GM19455 (cell line): ENCODE measurements at regions not wholly inside any gene's neighbourhood (a gene's known extent, or its start where the extent isn't known, plus 50 kb on each side); places are given as distances from the start of the nearest gene placed in this dataset.
"Not testable (repeated sequence)": the region's sequence is repeated elsewhere in the genome, so short reads cannot be mapped to it uniquely, and the experiment has no call there.

Experiments used
- ATAC-seq: cut with Tn5 transposase; IDR thresholded peaks from one replicate; pipeline ENCODE4 v1.9.1; 2021; ENCODE audit not compliant: unreplicated experiment

DNA sequence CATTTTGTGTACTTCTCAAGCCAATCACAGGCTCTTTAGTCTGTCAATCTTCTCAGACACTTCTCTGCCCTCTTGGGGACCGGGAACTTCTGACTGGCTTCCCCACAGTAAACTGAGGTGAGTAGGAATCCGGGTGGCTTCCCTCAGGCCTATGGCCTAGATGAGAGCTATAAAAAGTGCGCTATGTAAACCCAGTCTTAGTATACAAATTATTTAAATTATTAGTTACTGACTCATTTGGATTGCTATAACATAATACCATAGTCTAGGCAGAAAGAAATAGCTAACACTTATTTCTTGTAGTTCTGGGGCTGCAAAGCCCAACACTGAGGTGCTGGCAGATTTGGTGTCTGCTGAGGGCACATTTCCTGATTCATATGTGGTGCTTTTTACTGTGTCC is 109.2 kb upstream of the MCHR2 start:
- no peak for ATAC-seq

DNA sequence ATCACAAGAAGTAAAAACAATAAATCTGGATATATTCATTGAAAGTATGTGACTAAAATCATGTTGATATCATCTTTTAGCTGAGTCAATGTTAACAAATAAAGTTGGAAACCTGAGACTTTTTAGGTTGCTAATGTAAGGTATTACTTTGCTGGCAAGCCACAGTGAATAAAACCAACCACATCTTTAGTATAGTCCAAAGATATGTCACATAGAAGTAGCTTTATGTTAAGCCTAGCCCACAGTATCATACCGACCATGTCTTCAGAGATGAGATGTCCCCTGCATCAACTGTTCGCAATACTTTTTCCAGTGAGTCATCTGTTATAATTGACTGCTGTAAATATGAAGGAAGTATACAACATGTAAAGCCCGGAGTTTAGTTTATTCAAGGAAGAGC is 107.6 kb upstream of the MCHR2 start:
- no peak for ATAC-seq

- ATAC-seq, result no peak
Measured at GRCh38 chr6:100100776-100101175, 106.8 kb upstream of the MCHR2 start.

GRCh38 chr6:100099189-100100074 is 105.4 kb upstream of the MCHR2 start:
- ATAC-seq, result no peak

DNA sequence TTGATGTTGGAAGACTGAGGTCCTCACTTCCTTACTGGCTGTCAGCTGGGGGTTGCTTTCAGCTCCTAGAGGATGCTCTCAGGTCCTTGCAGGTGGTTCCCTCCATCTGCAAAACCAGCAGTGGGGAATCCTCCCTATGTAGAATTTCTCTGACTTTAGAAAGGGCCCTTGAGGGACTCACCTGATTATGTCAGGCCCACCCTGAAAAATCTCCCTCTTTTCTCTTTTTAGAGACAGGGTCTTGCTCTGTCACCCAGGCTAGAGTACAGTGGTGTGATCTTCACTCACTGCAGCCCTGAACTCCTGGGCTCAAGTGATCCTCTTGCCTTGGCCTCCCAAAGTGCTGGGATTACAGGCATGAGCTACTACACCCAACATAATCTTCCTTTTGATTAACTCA is 102.9 kb upstream of the MCHR2 start:
- ATAC-seq, result no peak

DNA sequence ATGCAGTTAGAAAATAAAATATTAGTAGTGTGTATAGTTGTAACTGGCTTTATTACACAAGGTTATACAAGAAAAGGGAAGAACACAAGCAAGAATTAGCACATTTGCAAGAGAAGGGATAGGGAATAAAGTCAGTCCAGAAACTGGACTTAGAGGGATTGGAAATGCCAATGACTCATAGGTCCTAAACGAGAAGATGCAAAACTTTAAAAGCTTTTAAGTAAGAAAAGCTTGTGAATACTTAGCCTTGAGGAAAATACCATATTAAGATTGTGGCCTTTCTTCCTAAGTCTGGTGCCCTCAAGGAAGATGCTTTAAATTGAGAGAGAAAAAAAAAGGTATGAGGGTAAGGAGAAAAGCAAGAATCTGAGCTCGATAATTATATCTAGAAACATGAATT is 102.3 kb upstream of the MCHR2 start:
- ATAC-seq, result no peak

DNA sequence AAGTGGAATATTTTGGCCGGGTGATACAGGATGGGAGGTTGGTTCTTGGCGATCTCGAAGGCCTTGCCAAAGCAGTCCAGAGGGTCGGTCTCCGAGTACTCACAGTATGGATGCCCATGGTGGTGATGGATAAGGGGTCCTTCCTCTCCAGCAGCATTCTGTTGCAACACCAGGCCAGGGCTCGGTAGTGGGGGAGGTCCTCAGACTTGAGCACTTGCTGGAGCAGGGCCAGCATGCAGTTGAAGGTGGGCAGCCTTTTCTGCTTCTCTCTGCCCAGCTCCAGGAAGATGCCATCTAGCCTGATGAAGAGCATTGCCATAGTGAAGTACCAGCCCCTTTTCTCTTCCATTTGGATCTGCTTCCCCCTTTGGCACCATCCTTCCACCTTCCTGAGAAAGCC is 99.4 kb upstream of the MCHR2 start:
- no peak for ATAC-seq

- no peak for ATAC-seq
Measured at GRCh38 chr6:100088009-100088408, 94.0 kb upstream of the MCHR2 start.

DNA sequence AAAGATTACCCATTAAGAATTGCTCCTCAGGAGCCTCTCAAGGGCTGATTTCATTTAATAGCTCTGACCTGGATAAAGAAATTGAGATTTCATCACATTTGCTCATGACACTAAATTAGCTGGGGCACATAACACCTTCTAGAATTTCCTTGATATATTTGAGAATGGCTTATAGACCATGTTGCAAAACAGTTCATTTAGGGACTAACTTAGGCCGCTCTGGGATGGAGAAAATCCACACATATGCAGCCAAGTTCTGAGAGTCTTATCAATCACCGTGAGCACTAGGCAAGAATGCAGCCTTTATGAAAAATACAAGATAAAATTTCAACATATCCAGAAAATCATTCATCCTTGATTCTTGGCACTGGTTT is 91.0 kb upstream of the MCHR2 start:
- ATAC-seq, result no peak

GRCh38 chr6:100084316-100084990 is 90.4 kb upstream of the MCHR2 start:
- no peak for ATAC-seq

DNA sequence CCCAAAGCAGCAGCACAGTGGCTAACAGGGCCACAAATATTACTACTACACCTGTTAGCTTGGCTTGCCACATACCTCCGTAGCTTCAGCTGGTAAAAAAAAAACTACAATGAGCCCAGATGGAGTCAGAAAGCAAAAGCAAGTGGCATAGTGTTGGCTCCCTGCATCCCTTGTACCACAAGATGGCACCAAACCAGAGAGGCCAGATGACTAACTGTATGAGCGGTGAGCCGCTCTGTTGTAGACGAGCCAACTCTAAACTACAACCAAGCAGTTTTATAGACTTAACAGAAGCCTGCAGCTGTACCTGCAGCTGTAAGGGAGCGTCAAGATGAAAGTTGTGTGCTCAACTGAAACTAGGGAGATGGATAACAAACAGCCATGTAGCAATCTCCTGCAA is 84.5 kb upstream of the MCHR2 start:
- no peak for ATAC-seq

GRCh38 chr6:100065348-100065747 is 71.3 kb upstream of the MCHR2 start:
- no peak for ATAC-seq

- no peak for ATAC-seq
Measured at GRCh38 chr6:100062621-100063020, 68.6 kb upstream of the MCHR2 start.

DNA sequence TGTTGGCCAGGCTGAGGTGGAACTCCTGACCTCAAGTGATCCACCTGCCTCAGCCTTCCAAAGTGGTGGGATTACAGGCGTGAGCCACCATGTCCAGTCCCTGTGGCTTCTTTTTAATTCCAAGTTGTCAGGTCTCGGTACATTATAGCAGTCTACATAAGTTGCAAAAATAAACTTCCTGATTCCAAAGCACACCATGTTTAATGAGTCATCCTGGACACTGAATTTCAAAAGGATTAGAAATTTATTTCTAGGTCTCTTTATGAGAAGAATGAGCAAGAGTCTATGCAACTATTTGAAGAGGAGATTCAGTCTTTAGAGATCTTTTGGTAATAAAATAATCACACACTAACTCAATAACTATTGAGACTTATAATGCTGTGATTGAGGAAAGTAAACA is 63.9 kb upstream of the MCHR2 start:
- ATAC-seq, result no peak

- ATAC-seq, result no peak
Measured at GRCh38 chr6:100050550-100050949, 56.5 kb upstream of the MCHR2 start.

GRCh38 chr6:100043961-100044360 is 49.9 kb upstream of the MCHR2 start:
- ATAC-seq, result not testable (repeated sequence)
